H9 (cell line): ENCODE measurements at regions not wholly inside any gene's neighbourhood (a gene's known extent, or its start where the extent isn't known, plus 50 kb on each side); places are given as distances from the start of the nearest gene placed in this dataset.

Experiments
- DNase-seq: peaks from one replicate; pipeline ENCODE4 v3.0.0-alpha.2; 2017
- H2AFZ ChIP-seq: one replicate; pipeline ENCODE4 v1.6.1; 2013; ENCODE audit warnings: mild to moderate bottlenecking, low read length, control low read depth, moderate library complexity
- H2AK5ac ChIP-seq: 2 replicates; pipeline ENCODE4 v1.6.1; 2013; ENCODE audit warnings: low read length, control low read depth, mixed read lengths; ENCODE audit not compliant: insufficient read length
- H2BK120ac ChIP-seq: one replicate; pipeline ENCODE4 v1.6.1; 2013; ENCODE audit warnings: low read depth, mild to moderate bottlenecking, low read length, control low read depth, inconsistent platforms; ENCODE audit not compliant: poor library complexity, severe bottlenecking
- H2BK12ac ChIP-seq: 2 replicates; pipeline ENCODE4 v1.6.1; 2013; ENCODE audit warnings: low read length, control low read depth, mixed read lengths, low read depth; ENCODE audit not compliant: insufficient read length
- H2BK15ac ChIP-seq: 2 replicates; pipeline ENCODE4 v1.6.1; 2013; ENCODE audit warnings: low read depth, low read length, control low read depth
- H2BK20ac ChIP-seq: one replicate; pipeline ENCODE4 v1.6.1; 2013; ENCODE audit warnings: low read depth, mild to moderate bottlenecking, low read length, control low read depth, inconsistent platforms; ENCODE audit not compliant: poor library complexity, severe bottlenecking
- H2BK5ac ChIP-seq: 2 replicates; pipeline ENCODE4 v1.6.1; 2013; ENCODE audit warnings: low read length, control low read depth, mixed read lengths; ENCODE audit not compliant: insufficient read length
- H3K14ac ChIP-seq: 2 replicates; pipeline ENCODE4 v1.6.1; 2013; ENCODE audit warnings: low read length, control low read depth; ENCODE audit not compliant: insufficient read depth
- H3K18ac ChIP-seq: 2 replicates; pipeline ENCODE4 v1.6.1; 2013; ENCODE audit warnings: low read depth, mild to moderate bottlenecking, mixed read lengths, low read length, control low read depth; ENCODE audit not compliant: insufficient read length
- H3K23ac ChIP-seq: 2 replicates; pipeline ENCODE4 v1.6.1; 2013; ENCODE audit warnings: low read length, control low read depth, mixed read lengths, low read depth; ENCODE audit not compliant: insufficient read length
- H3K23me2 ChIP-seq: 2 replicates; pipeline ENCODE4 v1.6.1; 2013; ENCODE audit warnings: low read depth, mild to moderate bottlenecking, mixed read lengths, low read length, control low read depth; ENCODE audit not compliant: insufficient read length, poor library complexity, severe bottlenecking
- H3K27ac ChIP-seq: 2 replicates; pipeline ENCODE4 v1.5.1; 2013; ENCODE audit warnings: low read length, control low read depth, mixed read lengths, low read depth; ENCODE audit not compliant: insufficient read length
- H3K27me3 ChIP-seq: 2 replicates; pipeline ENCODE4 v1.6.1; 2013; ENCODE audit warnings: low read length, control low read depth, inconsistent platforms; ENCODE audit not compliant: insufficient read depth
- H3K4ac ChIP-seq: 2 replicates; pipeline ENCODE4 v1.6.1; 2013; ENCODE audit warnings: low read depth, mild to moderate bottlenecking, control low read depth, inconsistent platforms, low read length, moderate library complexity
- H3K4me1 ChIP-seq: 2 replicates; pipeline ENCODE4 v1.6.1; 2013; ENCODE audit warnings: low read length, control low read depth, inconsistent platforms; ENCODE audit not compliant: insufficient read depth
- H3K4me2 ChIP-seq: 2 replicates; pipeline ENCODE4 v1.6.1; 2013; ENCODE audit warnings: low read length, control low read depth, mixed read lengths; ENCODE audit not compliant: insufficient read length, insufficient read depth
- H3K56ac ChIP-seq: 2 replicates; pipeline ENCODE4 v1.6.1; 2013; ENCODE audit warnings: low read depth, mild to moderate bottlenecking, mixed read lengths, low read length, control low read depth; ENCODE audit not compliant: insufficient read length
- H3K79me1 ChIP-seq: 2 replicates; pipeline ENCODE4 v1.6.1; 2013; ENCODE audit warnings: low read depth, mild to moderate bottlenecking, moderate library complexity, low read length, control low read depth, inconsistent platforms; ENCODE audit not compliant: insufficient read depth, poor library complexity, severe bottlenecking
- H3K79me2 ChIP-seq: 2 replicates; pipeline ENCODE4 v1.6.1; 2013; ENCODE audit warnings: low read length, control low read depth, inconsistent platforms; ENCODE audit not compliant: insufficient read depth
- H3K9ac ChIP-seq: 2 replicates; pipeline ENCODE4 v1.6.1; 2013; ENCODE audit warnings: low read length, control low read depth, mixed read lengths; ENCODE audit not compliant: insufficient read length; ENCODE audit errors: extremely low read depth
- H3K9me3 ChIP-seq: one replicate; pipeline ENCODE4 v1.6.1; 2013; ENCODE audit warnings: low read depth, low read length, inconsistent platforms; ENCODE audit not compliant: control insufficient read depth
- H3T11ph ChIP-seq: one replicate; pipeline ENCODE4 v1.6.1; 2013; ENCODE audit warnings: mild to moderate bottlenecking, low read length, control low read depth, inconsistent platforms
- H4K20me1 ChIP-seq: one replicate; pipeline ENCODE4 v1.6.1; 2013; ENCODE audit not compliant: control insufficient read depth, insufficient read length, insufficient read depth
- H4K5ac ChIP-seq: 2 replicates; pipeline ENCODE4 v1.6.1; 2013; ENCODE audit warnings: low read depth, mild to moderate bottlenecking, mixed read lengths, low read length, control low read depth; ENCODE audit not compliant: insufficient read length
- H4K8ac ChIP-seq: replicated peaks from 2 replicates; pipeline ENCODE4 v1.6.1; 2013; ENCODE audit warnings: low read length, control low read depth, mixed read lengths, low read depth; ENCODE audit not compliant: insufficient read length
- H4K91ac ChIP-seq: 2 replicates; pipeline ENCODE4 v1.6.1; 2013; ENCODE audit warnings: low read depth, mild to moderate bottlenecking, moderate library complexity, mixed read lengths, low read length, control low read depth; ENCODE audit not compliant: insufficient read length
- H3K27ac Mint-ChIP-seq, 3 experiments: 2 replicates in 2 of 3; 3 replicates in 1 of 3; pipeline ENCODE4 v1.8.0; 2020 to 2021; ENCODE audit warnings: mixed read lengths in 3 of 3, mild to moderate bottlenecking in 1 of 3, moderate library complexity in 1 of 3
- H3K27me3 Mint-ChIP-seq: 2 replicates; pipeline ENCODE4 v1.8.0; 2021; ENCODE audit warnings: low read depth, mild to moderate bottlenecking, moderate library complexity, mixed read lengths
- H3K36me3 Mint-ChIP-seq, 3 experiments: 2 replicates in 2 of 3; 3 replicates in 1 of 3; pipeline ENCODE4 v1.8.0; 2020 to 2021; ENCODE audit warnings: low read depth in 3 of 3, mixed read lengths in 3 of 3; ENCODE audit not compliant: insufficient read depth in 1 of 3
- H3K4me1 Mint-ChIP-seq, 2 experiments: 2 replicates each; pipeline ENCODE4 v1.8.0; 2020; ENCODE audit warnings: mixed read lengths in 2 of 2
- H3K4me3 Mint-ChIP-seq, 2 experiments: 2 replicates in 1 of 2; 3 replicates in 1 of 2; pipeline ENCODE4 v1.8.0; 2020 to 2021; ENCODE audit warnings: mild to moderate bottlenecking in 2 of 2, mixed read lengths in 2 of 2, moderate library complexity in 1 of 2
- H3K9me3 Mint-ChIP-seq, 2 experiments: 2 replicates in 1 of 2; 3 replicates in 1 of 2; pipeline ENCODE4 v1.8.0; 2020; ENCODE audit warnings: mild to moderate bottlenecking in 2 of 2, mixed read lengths in 2 of 2, moderate library complexity in 1 of 2
- CTCF ChIP-seq: fragments of 200-600 bp; sonication (generic); conservative IDR thresholded peaks from 3 replicates; pipeline ENCODE4 v1.8.0; 2021; ENCODE audit warnings: antibody characterized with exemption, mild to moderate bottlenecking

GRCh38 chr5:92508271-92508670 is 1072.7 kb downstream of the NR2F1-AS1 start:
- no peak overlapping the region for H2AK5ac ChIP-seq
- no peak overlapping the region for H3K18ac ChIP-seq
- H4K5ac ChIP-seq = no peak overlapping the region
- H3K9me3 Mint-ChIP-seq = peaks cover 40 to 42% of the 10 kb centered on the region in 2 experiments
- H2BK5ac ChIP-seq = no peak overlapping the region
- H3K36me3 Mint-ChIP-seq = peaks cover 21 to 36% (median 34%) of the 10 kb centered on the region in 3 experiments
- H3K9ac ChIP-seq = no peak overlapping the region
- H3K4me2 ChIP-seq = no peak overlapping the region
- no peak overlapping the region for H3K4ac ChIP-seq
- no peak overlapping the region for H3K23ac ChIP-seq
- H3K27ac Mint-ChIP-seq = no peak overlapping the region; a peak in 1 of 7 replicates
- peaks cover 17% of the 10 kb centered on the region for H3K9me3 ChIP-seq
- H3K79me1 ChIP-seq = no peaks in the 10 kb centered on the region
- no peaks in the 10 kb centered on the region for H3K27me3 Mint-ChIP-seq
- peaks cover 6% of the 10 kb centered on the region in 2 experiments; a peak in 3 of 4 replicates for H3K4me1 Mint-ChIP-seq
- no peak overlapping the region for H4K91ac ChIP-seq
- no peak overlapping the region for H3T11ph ChIP-seq
- no peak overlapping the region for H2BK15ac ChIP-seq
- H3K4me3 Mint-ChIP-seq = no peak overlapping the region
- no peaks in the 10 kb centered on the region for H3K79me2 ChIP-seq
- H3K4me1 ChIP-seq = no peaks in the 10 kb centered on the region
- no peak overlapping the region for H2BK120ac ChIP-seq
- H4K8ac ChIP-seq = no peak overlapping the region
- TF ChIP-seq CTCF = no peak
- no peak overlapping the region for H3K56ac ChIP-seq
- H3K23me2 ChIP-seq = no peaks in the 10 kb centered on the region
- no peaks in the 10 kb centered on the region for H3K27me3 ChIP-seq
- DNase-seq = no peak
- no peak overlapping the region for H2AFZ ChIP-seq
- H2BK12ac ChIP-seq = no peak overlapping the region
- H3K14ac ChIP-seq = no peak overlapping the region
- no peaks in the 10 kb centered on the region for H4K20me1 ChIP-seq
- H2BK20ac ChIP-seq = no peak overlapping the region
- H3K27ac ChIP-seq = no peak overlapping the region
